T-helper 22 cell (primary cell): ENCODE measurements at regions not wholly inside any gene's neighbourhood (a gene's known extent, or its start where the extent isn't known, plus 50 kb on each side); places are given as distances from the start of the nearest gene placed in this dataset.
"Not testable (repeated sequence)": the region's sequence is repeated elsewhere in the genome, so short reads cannot be mapped to it uniquely, and the experiment has no call there.

ENCODE experiments used
- DNase-seq: peaks from one replicate; pipeline ENCODE4 v3.0.0-alpha.2; 2020; ENCODE audit warnings: low read depth

DNA sequence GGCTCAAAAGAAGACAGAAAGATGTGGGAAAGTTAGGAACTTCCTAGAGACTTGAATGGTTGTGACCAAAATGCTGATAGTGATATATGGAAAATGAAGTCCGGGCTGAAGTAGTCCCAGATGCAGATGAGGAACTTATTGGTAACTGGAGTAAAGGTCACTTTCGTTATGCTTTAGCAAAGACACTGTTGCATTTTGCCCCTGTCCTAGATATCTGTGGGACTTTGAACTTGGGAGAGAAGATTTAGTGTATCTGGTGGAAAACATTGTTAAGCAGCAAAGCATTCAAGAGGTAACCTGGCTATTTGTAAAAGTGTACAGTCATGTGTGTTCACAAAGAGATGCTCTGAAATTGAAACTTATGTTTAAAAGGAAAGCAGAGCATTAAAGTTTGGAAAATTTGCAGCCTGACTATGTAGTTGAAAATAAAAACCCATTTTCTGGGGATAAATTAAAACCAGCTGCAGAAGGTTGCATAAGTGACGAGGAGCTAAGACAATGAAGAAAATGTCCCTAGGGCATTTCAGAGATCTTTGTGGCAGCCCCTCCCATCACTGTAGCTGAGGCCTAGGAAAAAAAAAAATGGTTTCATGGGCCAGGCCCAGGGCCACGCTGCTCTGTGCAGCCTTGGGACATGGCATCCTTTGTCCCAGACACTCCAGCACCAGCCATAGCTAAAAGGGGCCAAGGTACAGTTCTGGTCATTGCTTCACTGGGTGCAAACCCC is 1692.2 kb downstream of the HACE1 start:
- no peak for DNase-seq

- no peak for DNase-seq
Measured at GRCh38 chr6:103154779-103155572, 1704.7 kb downstream of the HACE1 start.

GRCh38 chr6:103153016-103153415 is 1706.7 kb downstream of the HACE1 start:
- DNase-seq: no peak

DNA sequence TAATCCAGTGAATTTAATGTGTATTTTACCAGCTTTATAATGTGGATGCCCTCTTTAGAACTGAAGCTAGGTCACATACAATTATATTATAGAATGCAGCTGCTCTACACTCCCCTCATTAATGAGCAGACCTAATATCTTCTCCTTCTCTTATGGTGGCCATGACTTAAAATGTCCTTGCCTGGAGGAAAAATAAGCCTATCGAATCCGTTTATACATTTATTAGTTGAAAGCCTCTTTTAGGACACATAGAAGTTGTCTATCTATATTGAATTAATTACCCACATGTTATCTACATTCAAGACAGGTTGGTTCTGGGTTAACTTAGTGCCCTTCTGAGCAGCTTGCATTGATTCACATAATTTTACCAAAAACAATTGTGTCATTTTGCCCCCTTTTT is 1716.8 kb downstream of the HACE1 start:
- DNase-seq: no peak

DNA sequence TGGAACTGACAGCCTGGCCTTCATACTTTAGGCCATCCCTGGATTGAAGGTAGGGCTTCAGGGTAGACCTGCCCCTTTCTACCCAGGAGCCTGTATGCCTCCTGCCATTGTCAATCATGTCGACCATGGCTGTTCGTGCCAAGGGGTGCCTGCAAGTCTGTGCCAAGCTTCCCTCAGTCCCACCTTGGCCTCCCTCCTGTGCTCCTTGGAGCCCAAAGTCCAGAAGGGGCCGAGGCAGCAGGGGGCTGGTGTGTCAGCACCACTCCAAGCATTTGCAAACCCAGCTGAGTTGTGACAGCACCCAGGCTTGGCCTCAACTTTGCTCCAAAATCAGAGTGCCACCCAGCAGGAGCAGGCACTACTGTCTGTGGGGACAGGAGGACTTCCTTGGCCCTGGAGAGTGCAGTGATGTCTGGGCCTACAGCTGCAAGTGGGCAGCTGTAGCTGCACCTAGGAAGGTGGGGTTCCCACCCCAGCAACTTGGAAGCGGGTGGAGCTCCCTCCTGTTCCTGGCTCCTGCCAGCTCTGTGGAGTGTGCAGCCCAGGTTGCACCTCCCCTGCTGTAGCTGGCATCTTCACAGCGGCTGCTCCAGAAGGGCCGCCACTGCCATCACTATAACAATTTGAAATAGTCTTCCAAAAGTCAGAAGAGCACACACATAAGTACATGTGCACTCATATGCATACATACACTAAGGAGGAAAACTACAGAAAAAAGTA is 1719.3 kb downstream of the HACE1 start:
- DNase-seq: no peak

DNA sequence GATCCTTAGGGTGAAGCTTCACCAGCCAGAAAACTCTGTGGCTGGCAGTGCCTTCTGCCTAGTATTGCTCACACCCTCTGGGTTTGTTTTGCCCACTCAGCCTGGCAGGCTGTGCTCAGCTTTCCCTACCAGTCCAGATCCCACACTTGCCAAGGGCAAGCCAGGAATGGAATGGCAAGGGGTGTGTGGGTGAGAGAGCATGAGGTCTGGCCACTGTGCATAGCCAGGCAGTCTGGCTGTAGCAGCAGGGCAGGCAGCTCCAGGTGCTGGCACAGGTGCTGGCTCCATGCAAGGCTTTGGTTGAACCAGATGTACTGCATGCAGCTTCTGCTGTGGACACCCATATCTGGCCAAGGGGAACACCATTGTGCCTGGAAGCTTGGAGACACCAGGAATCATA is 1720.3 kb downstream of the HACE1 start:
- DNase-seq: no peak

DNA sequence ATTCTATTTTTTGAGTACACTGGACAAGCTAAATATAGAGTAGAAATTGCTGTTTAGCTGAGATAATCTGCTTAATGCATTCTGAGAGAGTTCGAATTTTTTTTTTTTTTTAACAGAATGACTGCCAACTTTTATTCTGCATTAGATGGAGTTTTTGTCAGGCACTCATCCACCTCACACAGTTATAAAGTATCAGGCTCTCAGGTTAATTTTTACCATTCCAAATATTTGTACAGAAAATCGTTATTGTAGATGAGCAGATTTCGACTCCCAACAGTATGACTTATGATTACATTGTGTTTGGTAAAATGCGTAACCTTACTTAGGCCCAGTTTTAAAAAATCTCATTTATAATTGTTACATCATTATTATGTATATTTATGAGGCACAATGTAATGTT is 1731.0 kb downstream of the GRIK2 start:
- no peak for DNase-seq

- no peak for DNase-seq
Measured at GRCh38 chr6:103122766-103123601, 1729.5 kb downstream of the GRIK2 start.

DNA sequence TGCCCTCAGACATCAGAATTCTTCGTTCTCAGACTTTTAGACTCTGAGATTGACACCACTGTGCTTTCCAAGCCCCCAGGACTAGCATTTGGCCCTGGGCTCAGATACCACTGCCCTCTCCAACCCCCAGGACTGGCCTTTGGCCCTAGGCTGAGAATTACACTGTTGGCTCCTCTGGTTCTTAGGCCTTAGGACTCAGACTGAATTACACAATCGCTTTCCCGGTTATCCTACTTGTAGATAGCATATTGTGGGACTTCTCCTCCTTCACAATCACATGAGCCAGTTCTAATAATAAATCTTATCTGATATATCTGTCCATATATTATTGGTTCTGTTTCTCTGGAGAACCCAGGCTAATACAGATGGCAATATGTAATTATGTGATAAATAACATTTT is 1725.5 kb downstream of the GRIK2 start:
- no peak for DNase-seq

GRCh38 chr6:103114582-103114981 is 1721.1 kb downstream of the GRIK2 start:
- no peak for DNase-seq

DNA sequence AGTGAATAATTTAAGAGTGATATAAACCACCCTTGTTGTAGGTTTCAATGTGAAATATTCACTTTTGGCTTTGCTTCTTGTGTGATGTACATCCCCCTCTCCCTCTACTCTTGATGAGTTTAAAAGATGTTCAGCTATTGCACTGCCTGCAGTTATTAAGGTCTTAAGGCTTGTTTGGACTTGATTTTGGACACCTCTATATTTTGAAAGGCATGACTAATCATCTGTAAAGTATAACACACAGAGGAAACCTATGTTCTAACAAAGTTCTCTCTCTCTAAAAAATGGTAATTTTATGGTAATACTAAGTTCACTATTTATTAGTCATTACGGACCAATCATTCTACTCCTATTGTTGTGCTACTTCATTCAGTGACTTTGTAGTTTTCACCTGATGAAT is 1719.9 kb downstream of the GRIK2 start:
- DNase-seq: no peak

DNA sequence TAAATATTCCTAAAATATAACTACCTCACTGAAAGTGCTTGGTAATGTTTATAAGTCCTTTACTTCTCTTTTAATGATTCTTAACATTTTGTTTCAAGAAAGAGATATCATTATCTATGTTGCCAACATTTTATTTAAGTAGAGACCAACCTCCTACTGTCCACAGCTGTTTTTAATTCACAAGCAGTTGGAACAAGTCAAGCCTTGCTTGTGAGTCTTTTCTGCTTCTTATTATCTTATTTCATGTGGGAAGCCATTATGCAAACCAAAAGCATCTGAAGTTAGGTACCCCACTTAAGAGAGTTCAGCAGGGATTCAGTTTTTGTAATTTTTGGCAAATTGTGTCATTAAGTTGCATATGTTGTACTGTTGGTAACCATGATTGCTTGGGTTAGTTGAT is 1714.5 kb downstream of the GRIK2 start:
- no peak for DNase-seq

DNA sequence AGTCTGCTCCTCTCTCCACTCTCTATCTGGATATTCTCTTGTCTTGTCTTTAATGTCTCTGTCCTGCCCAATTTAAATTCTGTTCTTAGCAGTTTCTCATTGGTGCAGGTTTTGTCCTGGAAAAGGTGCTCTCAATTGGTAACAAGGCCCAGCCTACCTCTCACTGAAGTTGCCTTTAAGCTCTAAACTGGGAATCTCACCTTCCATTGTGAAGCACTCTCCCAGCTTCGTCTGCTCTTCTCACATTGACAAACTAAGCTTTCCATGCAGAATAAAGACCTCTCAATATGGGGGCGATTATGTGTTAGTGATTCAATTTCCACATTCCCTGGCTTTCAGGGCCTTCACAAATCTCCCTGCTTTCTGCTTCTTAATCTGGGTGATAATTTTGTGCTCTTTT is 1712.2 kb downstream of the GRIK2 start:
- DNase-seq: no peak

GRCh38 chr6:103101267-103101666 is 1707.8 kb downstream of the GRIK2 start:
- DNase-seq: no peak

DNA sequence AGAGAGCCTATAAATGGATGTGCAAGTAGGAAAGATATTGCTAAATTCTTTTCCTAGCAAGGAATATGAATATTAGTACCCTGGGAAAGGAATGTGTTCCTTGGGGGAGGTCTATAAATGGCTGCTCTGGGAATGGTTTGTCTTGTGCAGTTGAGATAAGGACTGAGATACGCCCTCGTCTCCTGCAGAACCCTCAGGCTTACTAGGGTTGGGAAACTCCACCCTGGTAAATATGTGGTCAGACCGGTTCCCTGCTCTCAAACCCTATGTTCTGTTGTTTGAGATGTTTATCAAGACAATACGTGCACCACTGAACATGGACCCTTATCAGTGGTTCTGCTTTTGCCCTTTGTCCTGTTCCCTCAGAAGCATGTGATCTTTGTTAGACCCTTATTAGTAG is 1698.9 kb downstream of the GRIK2 start:
- DNase-seq: not testable (repeated sequence)

DNA sequence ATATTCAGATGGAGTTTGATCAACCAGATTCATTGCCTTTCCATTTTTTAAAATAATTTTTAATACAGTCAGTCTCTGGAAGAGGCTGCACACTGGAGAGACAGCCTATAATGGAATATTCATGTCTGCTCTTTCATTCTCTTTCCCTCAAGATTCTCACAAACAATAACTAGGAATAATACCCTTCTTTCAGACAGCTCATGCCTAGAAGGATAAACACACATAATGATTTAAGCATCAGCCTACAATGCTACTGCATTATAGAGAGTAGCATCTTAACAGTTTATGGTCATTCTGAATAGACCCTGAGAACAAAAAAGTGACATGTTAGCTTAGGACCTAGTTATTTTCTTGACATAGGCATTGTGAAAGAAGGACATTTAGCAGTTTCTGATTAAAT is 1692.3 kb downstream of the GRIK2 start:
- no peak for DNase-seq

DNA sequence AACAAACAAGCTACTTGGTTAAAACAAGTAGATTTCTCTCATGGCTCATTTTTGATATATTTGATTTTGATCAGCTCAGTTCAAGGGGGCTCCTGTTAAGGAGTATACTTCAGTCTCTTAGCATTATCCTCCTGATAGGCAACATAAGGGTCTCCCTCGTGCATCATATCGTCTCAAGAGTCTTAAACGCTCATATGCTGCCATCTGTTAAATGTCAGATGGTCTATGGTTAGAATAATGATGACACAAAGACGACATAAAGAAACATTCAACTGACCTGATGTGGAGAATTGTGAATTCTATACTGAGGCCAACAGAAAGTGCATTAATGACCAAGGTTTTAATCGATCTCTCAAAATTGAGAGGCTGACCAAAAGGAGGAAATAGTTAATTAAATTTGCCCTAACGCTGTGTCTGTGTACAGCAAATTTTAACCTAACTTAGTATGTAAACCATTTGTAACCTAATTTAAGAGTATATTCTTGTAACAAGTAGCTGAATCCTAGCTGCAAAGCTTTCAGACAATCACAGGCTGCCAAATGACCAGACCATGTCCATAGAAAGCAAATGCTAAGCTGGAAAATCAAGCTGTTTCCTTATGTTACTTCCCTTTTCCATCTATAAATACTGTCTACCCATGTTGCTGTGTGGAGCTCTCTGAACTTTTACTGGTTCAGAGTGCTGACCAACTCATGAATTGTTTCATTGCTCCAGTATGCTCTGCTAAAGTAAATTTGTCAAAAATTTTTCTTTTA is 1688.5 kb downstream of the GRIK2 start:
- no peak for DNase-seq

DNA sequence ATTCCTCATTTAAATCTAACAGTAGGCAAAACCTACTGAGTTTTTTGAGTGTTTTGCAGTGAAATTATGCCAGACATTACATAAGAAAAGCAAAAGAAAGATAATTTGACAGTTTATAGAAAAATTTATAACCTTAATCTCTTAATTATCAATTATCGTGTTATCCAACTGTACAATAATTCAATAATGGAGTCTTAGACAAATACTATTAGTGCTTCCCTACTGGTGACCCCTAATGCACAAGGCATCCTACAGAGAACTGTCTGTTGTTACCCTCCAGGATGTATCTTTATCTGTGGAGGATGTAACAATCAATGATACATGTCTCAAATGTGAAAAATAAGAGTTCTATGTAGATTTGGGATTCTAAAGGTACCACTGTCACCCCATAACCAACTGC is 1687.6 kb downstream of the GRIK2 start:
- no peak for DNase-seq

- DNase-seq: no peak
Measured at GRCh38 chr6:103080497-103080896, 1687.0 kb downstream of the GRIK2 start.

DNA sequence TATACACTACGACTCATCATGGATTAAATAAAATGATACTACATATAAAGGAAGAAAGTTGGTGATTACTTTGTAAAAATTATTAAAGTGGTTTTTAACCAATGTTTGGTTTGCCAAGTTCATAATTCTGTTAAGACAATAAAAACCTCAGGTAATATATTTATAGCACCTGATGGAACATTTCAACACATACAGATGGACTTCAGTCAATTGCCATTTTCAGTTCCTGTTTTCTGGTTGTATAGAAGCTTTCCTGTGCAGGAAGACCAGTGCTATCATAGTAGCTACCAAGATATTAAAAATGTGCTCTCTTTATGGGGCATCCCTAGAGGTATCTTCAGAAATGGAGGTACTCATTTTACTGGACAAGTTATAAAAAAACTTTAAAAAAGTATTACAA is 1686.4 kb downstream of the GRIK2 start:
- DNase-seq: no peak

GRCh38 chr6:103062136-103062535 is 1668.6 kb downstream of the GRIK2 start:
- DNase-seq: no peak
